ENCODE measurements at regions not wholly inside any gene's neighbourhood (a gene's known extent, or its start where the extent isn't known, plus 50 kb on each side); places are given as distances from the start of the nearest gene placed in this dataset.

DNA sequence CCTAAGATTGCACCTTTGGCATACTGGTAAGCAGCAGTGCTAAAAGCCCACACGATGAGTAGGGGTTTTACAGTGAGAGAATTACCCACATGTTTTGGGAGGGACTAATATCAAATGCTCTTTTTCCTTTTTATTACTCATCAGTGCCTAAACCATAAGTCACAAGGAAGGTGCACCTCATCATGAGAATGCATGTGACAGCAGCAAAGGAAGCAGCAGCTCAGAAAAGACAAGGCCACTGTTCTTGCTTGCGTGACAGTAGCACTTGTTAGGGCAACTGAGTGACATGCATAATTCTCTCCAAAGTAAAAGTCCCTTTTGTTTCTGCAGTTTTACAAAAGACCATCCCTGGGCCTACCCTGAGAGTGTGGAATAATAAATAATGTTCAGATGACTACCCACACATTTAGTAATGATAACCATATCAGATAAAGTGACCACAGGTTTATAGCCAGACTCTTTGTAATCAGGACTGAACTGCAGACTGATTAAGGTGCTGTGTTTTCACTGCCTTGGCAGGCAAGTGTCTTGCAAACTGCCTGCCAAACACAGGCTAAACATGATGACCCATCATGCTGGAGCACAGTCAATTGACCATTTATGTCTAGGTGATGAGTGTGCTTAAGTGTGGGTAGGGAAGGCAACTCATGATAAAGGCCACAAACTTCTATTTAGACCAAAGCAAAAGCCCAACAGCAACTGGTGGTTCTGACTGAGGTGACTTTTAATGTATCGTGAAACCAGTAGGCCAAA is 1751.4 kb downstream of the TP53TG3F start:
- TF ChIP-seq, protein P1, sequence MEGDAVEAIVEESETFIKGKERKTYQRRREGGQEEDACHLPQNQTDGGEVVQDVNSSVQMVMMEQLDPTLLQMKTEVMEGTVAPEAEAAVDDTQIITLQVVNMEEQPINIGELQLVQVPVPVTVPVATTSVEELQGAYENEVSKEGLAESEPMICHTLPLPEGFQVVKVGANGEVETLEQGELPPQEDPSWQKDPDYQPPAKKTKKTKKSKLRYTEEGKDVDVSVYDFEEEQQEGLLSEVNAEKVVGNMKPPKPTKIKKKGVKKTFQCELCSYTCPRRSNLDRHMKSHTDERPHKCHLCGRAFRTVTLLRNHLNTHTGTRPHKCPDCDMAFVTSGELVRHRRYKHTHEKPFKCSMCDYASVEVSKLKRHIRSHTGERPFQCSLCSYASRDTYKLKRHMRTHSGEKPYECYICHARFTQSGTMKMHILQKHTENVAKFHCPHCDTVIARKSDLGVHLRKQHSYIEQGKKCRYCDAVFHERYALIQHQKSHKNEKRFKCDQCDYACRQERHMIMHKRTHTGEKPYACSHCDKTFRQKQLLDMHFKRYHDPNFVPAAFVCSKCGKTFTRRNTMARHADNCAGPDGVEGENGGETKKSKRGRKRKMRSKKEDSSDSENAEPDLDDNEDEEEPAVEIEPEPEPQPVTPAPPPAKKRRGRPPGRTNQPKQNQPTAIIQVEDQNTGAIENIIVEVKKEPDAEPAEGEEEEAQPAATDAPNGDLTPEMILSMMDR (optimal IDR thresholded peaks at IDR 0.05 in 1 of 3, IDR thresholded peaks at IDR 0.05 in 1 of 3, conservative IDR thresholded peaks at IDR 0.05 in 1 of 3; ENCODE audit: extremely low read depth in 1 of 3, insufficient read depth in 2 of 3, low read length in 3 of 3): no peak
- no peak for TF ChIP-seq EZH2 (IDR thresholded peaks at IDR 0.05; ENCODE audit: low read length)

Measured in keratinocyte (primary cell).